ENCODE measurements at regions not wholly inside any gene's neighbourhood (a gene's known extent, or its start where the extent isn't known, plus 50 kb on each side); places are given as distances from the start of the nearest gene placed in this dataset.

DNA sequence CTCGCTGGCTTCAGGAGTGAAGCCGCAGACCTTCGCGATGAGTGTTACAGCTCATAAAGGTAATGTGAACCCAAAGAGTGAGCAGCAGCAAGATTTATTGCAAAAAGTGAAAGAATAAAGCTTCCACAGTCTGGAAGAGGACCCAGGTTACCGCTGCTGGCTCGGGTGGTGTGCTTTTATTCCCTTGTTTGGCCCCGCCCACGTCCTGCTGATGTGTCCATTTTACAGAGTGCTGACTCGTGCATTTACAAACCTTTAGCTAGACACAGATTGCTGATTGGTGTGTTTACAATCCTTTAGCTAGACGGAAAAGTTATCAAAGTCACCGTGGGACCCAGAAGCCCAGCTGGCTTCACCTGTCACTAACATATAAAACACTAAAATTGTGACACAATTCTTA, 1464.5 kb downstream of the ZPLD1 start:
- TF ChIP-seq, protein P1, sequence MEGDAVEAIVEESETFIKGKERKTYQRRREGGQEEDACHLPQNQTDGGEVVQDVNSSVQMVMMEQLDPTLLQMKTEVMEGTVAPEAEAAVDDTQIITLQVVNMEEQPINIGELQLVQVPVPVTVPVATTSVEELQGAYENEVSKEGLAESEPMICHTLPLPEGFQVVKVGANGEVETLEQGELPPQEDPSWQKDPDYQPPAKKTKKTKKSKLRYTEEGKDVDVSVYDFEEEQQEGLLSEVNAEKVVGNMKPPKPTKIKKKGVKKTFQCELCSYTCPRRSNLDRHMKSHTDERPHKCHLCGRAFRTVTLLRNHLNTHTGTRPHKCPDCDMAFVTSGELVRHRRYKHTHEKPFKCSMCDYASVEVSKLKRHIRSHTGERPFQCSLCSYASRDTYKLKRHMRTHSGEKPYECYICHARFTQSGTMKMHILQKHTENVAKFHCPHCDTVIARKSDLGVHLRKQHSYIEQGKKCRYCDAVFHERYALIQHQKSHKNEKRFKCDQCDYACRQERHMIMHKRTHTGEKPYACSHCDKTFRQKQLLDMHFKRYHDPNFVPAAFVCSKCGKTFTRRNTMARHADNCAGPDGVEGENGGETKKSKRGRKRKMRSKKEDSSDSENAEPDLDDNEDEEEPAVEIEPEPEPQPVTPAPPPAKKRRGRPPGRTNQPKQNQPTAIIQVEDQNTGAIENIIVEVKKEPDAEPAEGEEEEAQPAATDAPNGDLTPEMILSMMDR (IDR thresholded peaks at IDR 0.05), result no peak
- TF ChIP-seq EZH2 (IDR thresholded peaks at IDR 0.05) (no peak), EZH2phosphoT487 (IDR thresholded peaks at IDR 0.05) (no peak)

All from neural progenitor cell (in vitro differentiated cells).